H9 (cell line): ENCODE measurements at regions not wholly inside any gene's neighbourhood (a gene's known extent, or its start where the extent isn't known, plus 50 kb on each side); places are given as distances from the start of the nearest gene placed in this dataset.

Experiments
- DNase-seq: peaks from one replicate; pipeline ENCODE4 v3.0.0-alpha.2; 2017
- H2AFZ ChIP-seq: one replicate; pipeline ENCODE4 v1.6.1; 2013; ENCODE audit warnings: mild to moderate bottlenecking, low read length, control low read depth, moderate library complexity
- H2AK5ac ChIP-seq: 2 replicates; pipeline ENCODE4 v1.6.1; 2013; ENCODE audit warnings: low read length, control low read depth, mixed read lengths; ENCODE audit not compliant: insufficient read length
- H2BK120ac ChIP-seq: one replicate; pipeline ENCODE4 v1.6.1; 2013; ENCODE audit warnings: low read depth, mild to moderate bottlenecking, low read length, control low read depth, inconsistent platforms; ENCODE audit not compliant: poor library complexity, severe bottlenecking
- H2BK12ac ChIP-seq: 2 replicates; pipeline ENCODE4 v1.6.1; 2013; ENCODE audit warnings: low read length, control low read depth, mixed read lengths, low read depth; ENCODE audit not compliant: insufficient read length
- H2BK15ac ChIP-seq: 2 replicates; pipeline ENCODE4 v1.6.1; 2013; ENCODE audit warnings: low read depth, low read length, control low read depth
- H2BK20ac ChIP-seq: one replicate; pipeline ENCODE4 v1.6.1; 2013; ENCODE audit warnings: low read depth, mild to moderate bottlenecking, low read length, control low read depth, inconsistent platforms; ENCODE audit not compliant: poor library complexity, severe bottlenecking
- H2BK5ac ChIP-seq: 2 replicates; pipeline ENCODE4 v1.6.1; 2013; ENCODE audit warnings: low read length, control low read depth, mixed read lengths; ENCODE audit not compliant: insufficient read length
- H3K14ac ChIP-seq: 2 replicates; pipeline ENCODE4 v1.6.1; 2013; ENCODE audit warnings: low read length, control low read depth; ENCODE audit not compliant: insufficient read depth
- H3K18ac ChIP-seq: 2 replicates; pipeline ENCODE4 v1.6.1; 2013; ENCODE audit warnings: low read depth, mild to moderate bottlenecking, mixed read lengths, low read length, control low read depth; ENCODE audit not compliant: insufficient read length
- H3K23ac ChIP-seq: 2 replicates; pipeline ENCODE4 v1.6.1; 2013; ENCODE audit warnings: low read length, control low read depth, mixed read lengths, low read depth; ENCODE audit not compliant: insufficient read length
- H3K23me2 ChIP-seq: 2 replicates; pipeline ENCODE4 v1.6.1; 2013; ENCODE audit warnings: low read depth, mild to moderate bottlenecking, mixed read lengths, low read length, control low read depth; ENCODE audit not compliant: insufficient read length, poor library complexity, severe bottlenecking
- H3K27ac ChIP-seq: 2 replicates; pipeline ENCODE4 v1.5.1; 2013; ENCODE audit warnings: low read length, control low read depth, mixed read lengths, low read depth; ENCODE audit not compliant: insufficient read length
- H3K27me3 ChIP-seq: 2 replicates; pipeline ENCODE4 v1.6.1; 2013; ENCODE audit warnings: low read length, control low read depth, inconsistent platforms; ENCODE audit not compliant: insufficient read depth
- H3K4ac ChIP-seq: 2 replicates; pipeline ENCODE4 v1.6.1; 2013; ENCODE audit warnings: low read depth, mild to moderate bottlenecking, control low read depth, inconsistent platforms, low read length, moderate library complexity
- H3K4me1 ChIP-seq: 2 replicates; pipeline ENCODE4 v1.6.1; 2013; ENCODE audit warnings: low read length, control low read depth, inconsistent platforms; ENCODE audit not compliant: insufficient read depth
- H3K4me2 ChIP-seq: 2 replicates; pipeline ENCODE4 v1.6.1; 2013; ENCODE audit warnings: low read length, control low read depth, mixed read lengths; ENCODE audit not compliant: insufficient read length, insufficient read depth
- H3K56ac ChIP-seq: 2 replicates; pipeline ENCODE4 v1.6.1; 2013; ENCODE audit warnings: low read depth, mild to moderate bottlenecking, mixed read lengths, low read length, control low read depth; ENCODE audit not compliant: insufficient read length
- H3K79me1 ChIP-seq: 2 replicates; pipeline ENCODE4 v1.6.1; 2013; ENCODE audit warnings: low read depth, mild to moderate bottlenecking, moderate library complexity, low read length, control low read depth, inconsistent platforms; ENCODE audit not compliant: insufficient read depth, poor library complexity, severe bottlenecking
- H3K79me2 ChIP-seq: 2 replicates; pipeline ENCODE4 v1.6.1; 2013; ENCODE audit warnings: low read length, control low read depth, inconsistent platforms; ENCODE audit not compliant: insufficient read depth
- H3K9ac ChIP-seq: 2 replicates; pipeline ENCODE4 v1.6.1; 2013; ENCODE audit warnings: low read length, control low read depth, mixed read lengths; ENCODE audit not compliant: insufficient read length; ENCODE audit errors: extremely low read depth
- H3K9me3 ChIP-seq: one replicate; pipeline ENCODE4 v1.6.1; 2013; ENCODE audit warnings: low read depth, low read length, inconsistent platforms; ENCODE audit not compliant: control insufficient read depth
- H3T11ph ChIP-seq: one replicate; pipeline ENCODE4 v1.6.1; 2013; ENCODE audit warnings: mild to moderate bottlenecking, low read length, control low read depth, inconsistent platforms
- H4K20me1 ChIP-seq: one replicate; pipeline ENCODE4 v1.6.1; 2013; ENCODE audit not compliant: control insufficient read depth, insufficient read length, insufficient read depth
- H4K5ac ChIP-seq: 2 replicates; pipeline ENCODE4 v1.6.1; 2013; ENCODE audit warnings: low read depth, mild to moderate bottlenecking, mixed read lengths, low read length, control low read depth; ENCODE audit not compliant: insufficient read length
- H4K8ac ChIP-seq: replicated peaks from 2 replicates; pipeline ENCODE4 v1.6.1; 2013; ENCODE audit warnings: low read length, control low read depth, mixed read lengths, low read depth; ENCODE audit not compliant: insufficient read length
- H4K91ac ChIP-seq: 2 replicates; pipeline ENCODE4 v1.6.1; 2013; ENCODE audit warnings: low read depth, mild to moderate bottlenecking, moderate library complexity, mixed read lengths, low read length, control low read depth; ENCODE audit not compliant: insufficient read length
- H3K27ac Mint-ChIP-seq, 3 experiments: 2 replicates in 2 of 3; 3 replicates in 1 of 3; pipeline ENCODE4 v1.8.0; 2020 to 2021; ENCODE audit warnings: mixed read lengths in 3 of 3, mild to moderate bottlenecking in 1 of 3, moderate library complexity in 1 of 3
- H3K27me3 Mint-ChIP-seq: 2 replicates; pipeline ENCODE4 v1.8.0; 2021; ENCODE audit warnings: low read depth, mild to moderate bottlenecking, moderate library complexity, mixed read lengths
- H3K36me3 Mint-ChIP-seq, 3 experiments: 2 replicates in 2 of 3; 3 replicates in 1 of 3; pipeline ENCODE4 v1.8.0; 2020 to 2021; ENCODE audit warnings: low read depth in 3 of 3, mixed read lengths in 3 of 3; ENCODE audit not compliant: insufficient read depth in 1 of 3
- H3K4me1 Mint-ChIP-seq, 2 experiments: 2 replicates each; pipeline ENCODE4 v1.8.0; 2020; ENCODE audit warnings: mixed read lengths in 2 of 2
- H3K4me3 Mint-ChIP-seq, 2 experiments: 2 replicates in 1 of 2; 3 replicates in 1 of 2; pipeline ENCODE4 v1.8.0; 2020 to 2021; ENCODE audit warnings: mild to moderate bottlenecking in 2 of 2, mixed read lengths in 2 of 2, moderate library complexity in 1 of 2
- H3K9me3 Mint-ChIP-seq, 2 experiments: 2 replicates in 1 of 2; 3 replicates in 1 of 2; pipeline ENCODE4 v1.8.0; 2020; ENCODE audit warnings: mild to moderate bottlenecking in 2 of 2, mixed read lengths in 2 of 2, moderate library complexity in 1 of 2
- CTCF ChIP-seq: fragments of 200-600 bp; sonication (generic); conservative IDR thresholded peaks from 3 replicates; pipeline ENCODE4 v1.8.0; 2021; ENCODE audit warnings: antibody characterized with exemption, mild to moderate bottlenecking
- WGBS: extraction: QIAGEN DNeasy Blood & Tissue Kit; methylation state at CpG from one replicate; pipeline ENCODE4 v1.1.7; 2013; ENCODE audit warnings: missing lambda C conversion rate, low lambda C conversion rate, mixed read lengths; ENCODE audit not compliant: insufficient read length; ENCODE audit errors: extremely low coverage; 5-methylcytosine and 5-hydroxymethylcytosine counted together

GRCh38 chr12:111168009-111168900 lies 200.6 kb downstream of the PHETA1 start:
- no CpG with 5 or more reads among the region's 16 CpGs for WGBS
- Mint-ChIP-seq H3K27ac (peak overlapping the region in 1 of 3 experiments; percentile 44; a peak in 2 of 7 replicates), H3K4me3 (no peak overlapping the region), H3K36me3 (no peaks in the 10 kb centered on the region), H3K9me3 (no peaks in the 10 kb centered on the region), H3K27me3 (no peaks in the 10 kb centered on the region; the same call in none of the 2 replicates), H3K4me1 (peaks cover 6 to 12% of the 10 kb centered on the region in 2 experiments; a peak in 3 of 4 replicates)
- H3K23me2 ChIP-seq, result no peaks in the 10 kb centered on the region
- no peaks in the 10 kb centered on the region for H4K20me1 ChIP-seq
- H2BK15ac ChIP-seq, result no peak overlapping the region
- no peak overlapping the region for H2AFZ ChIP-seq
- H3T11ph ChIP-seq, result no peak overlapping the region
- H3K79me2 ChIP-seq, result peaks cover 2% of the 10 kb centered on the region; the same call in 1 of the 2 replicates
- no peak overlapping the region for H3K56ac ChIP-seq
- H3K9me3 ChIP-seq, result no peaks in the 10 kb centered on the region
- H3K4me1 ChIP-seq, result no peaks in the 10 kb centered on the region
- H3K14ac ChIP-seq, result no peak overlapping the region; the same call in 1 of the 2 replicates
- H3K79me1 ChIP-seq, result no peaks in the 10 kb centered on the region
- no peak overlapping the region for H4K8ac ChIP-seq
- no peak for DNase-seq
- peak overlapping the region; percentile 17 for H3K18ac ChIP-seq
- H2AK5ac ChIP-seq, result peak overlapping the region; percentile 60
- no peak overlapping the region; the same call in 1 of the 2 replicates for H3K4ac ChIP-seq
- no peak overlapping the region for H2BK120ac ChIP-seq
- H3K4me2 ChIP-seq, result no peak overlapping the region
- no peak overlapping the region for H4K91ac ChIP-seq
- H2BK5ac ChIP-seq, result no peak overlapping the region
- H3K9ac ChIP-seq, result no peak overlapping the region
- H4K5ac ChIP-seq, result no peak overlapping the region
- H2BK20ac ChIP-seq, result no peak overlapping the region
- no peaks in the 10 kb centered on the region for H3K27me3 ChIP-seq
- no peak overlapping the region for H3K27ac ChIP-seq
- H3K23ac ChIP-seq, result no peak overlapping the region
- TF ChIP-seq CTCF, result no peak
- H2BK12ac ChIP-seq, result no peak overlapping the region
